ENCODE measurements at regions not wholly inside any gene's neighbourhood (a gene's known extent, or its start where the extent isn't known, plus 50 kb on each side); places are given as distances from the start of the nearest gene placed in this dataset.

DNA sequence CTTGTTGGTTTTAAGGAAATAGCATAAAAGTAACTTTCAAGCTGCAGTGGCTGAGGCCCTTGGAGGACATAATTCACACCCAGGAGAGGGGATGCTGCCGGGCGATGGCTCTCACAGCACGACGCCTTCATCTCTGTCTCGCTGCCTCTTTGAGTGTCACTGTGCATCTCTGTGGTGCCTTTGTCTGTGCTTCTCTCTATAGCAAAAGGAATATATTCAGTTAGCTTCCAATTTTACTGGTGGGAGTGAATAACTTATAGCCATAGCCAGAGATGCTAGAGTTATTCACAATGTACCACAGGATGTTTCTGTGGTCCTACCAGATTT lies 276.7 kb downstream of the SYK start:
- Histone ChIP-seq H3K4me1 (ENCODE audit: control insufficient read depth in 3 of 3, insufficient read depth in 2 of 3, low read depth in 1 of 3, low read length in 2 of 3) (peaks cover 0 to 27% (median 0%) of the 10 kb centered on the region in 3 donors), H3K27me3 (ENCODE audit: control insufficient read depth in 3 of 3, insufficient read depth in 3 of 3, low read length in 3 of 3) (no peaks in the 10 kb centered on the region), H3K27ac (ENCODE audit: low read depth in 1 of 3, low read length in 2 of 3) (peak overlapping the region in 1 of 3 donors; percentile 6), H3K36me3 (ENCODE audit: control insufficient read depth in 3 of 3, insufficient read depth in 2 of 3, low read depth in 1 of 3, low read length in 3 of 3) (no peaks in the 10 kb centered on the region), H3K4me3 (ENCODE audit: low read depth in 1 of 3, low read length in 3 of 3) (no peak overlapping the region), H3K9me3 (ENCODE audit: control insufficient read depth in 2 of 2, insufficient read depth in 1 of 2, low read depth in 1 of 2, low read length in 1 of 2) (peaks cover 0 to 6% of the 10 kb centered on the region in 2 donors)
- WGBS, 3 donors = 88 to 96% (median 89%) methylated on average over 5 of the region's 5 CpGs
- FAIRE-seq (no peak), DNase-seq (no peak)

- FAIRE-seq (no peak), DNase-seq (no peak)
- H3K27ac ChIP-seq (ENCODE audit: low read depth in 1 of 3, low read length in 2 of 3) = no peak overlapping the region
- 81 to 94% (median 92%) methylated on average over 4 of the region's 4 CpGs for WGBS, 3 donors
- H3K9me3 ChIP-seq (ENCODE audit: control insufficient read depth in 2 of 2, insufficient read depth in 1 of 2, low read depth in 1 of 2, low read length in 1 of 2) = peaks cover 0 to 4% of the 10 kb centered on the region in 2 donors
- peaks cover 0 to 15% (median 0%) of the 10 kb centered on the region in 3 donors for H3K4me1 ChIP-seq (ENCODE audit: control insufficient read depth in 3 of 3, insufficient read depth in 2 of 3, low read depth in 1 of 3, low read length in 2 of 3)
- H3K4me3 ChIP-seq (ENCODE audit: low read depth in 1 of 3, low read length in 3 of 3) = no peak overlapping the region
- H3K27me3 ChIP-seq (ENCODE audit: control insufficient read depth in 3 of 3, insufficient read depth in 3 of 3, low read length in 3 of 3) = no peaks in the 10 kb centered on the region
- no peaks in the 10 kb centered on the region for H3K36me3 ChIP-seq (ENCODE audit: control insufficient read depth in 3 of 3, insufficient read depth in 2 of 3, low read depth in 1 of 3, low read length in 3 of 3)
These were observed 279.0 kb downstream of the AUH start for GRCh38 chr9:91082731-91083130.

- H3K36me3 ChIP-seq (ENCODE audit: control insufficient read depth in 3 of 3, insufficient read depth in 2 of 3, low read depth in 1 of 3, low read length in 3 of 3) = no peaks in the 10 kb centered on the region
- H3K4me1 ChIP-seq (ENCODE audit: control insufficient read depth in 3 of 3, insufficient read depth in 2 of 3, low read depth in 1 of 3, low read length in 2 of 3) = no peaks in the 10 kb centered on the region
- peaks cover 0 to 4% of the 10 kb centered on the region in 2 donors for H3K9me3 ChIP-seq (ENCODE audit: control insufficient read depth in 2 of 2, insufficient read depth in 1 of 2, low read depth in 1 of 2, low read length in 1 of 2)
- no peak for DNase-seq
- no peak overlapping the region for H3K27ac ChIP-seq (ENCODE audit: low read depth in 1 of 3, low read length in 2 of 3)
- 76 to 87% (median 77%) methylated on average over 2 of the region's 2 CpGs for WGBS, 3 donors
- no peak overlapping the region for H3K4me3 ChIP-seq (ENCODE audit: low read depth in 1 of 3, low read length in 3 of 3)
- no peaks in the 10 kb centered on the region for H3K27me3 ChIP-seq (ENCODE audit: control insufficient read depth in 3 of 3, insufficient read depth in 3 of 3, low read length in 3 of 3)
- no peak for FAIRE-seq
These were observed 276.7 kb downstream of the AUH start for GRCh38 chr9:91084896-91085516.

GRCh38 chr9:91085517-91086291 lies 276.0 kb downstream of the AUH start:
- DNase-seq (no peak), FAIRE-seq (no peak)
- H3K27me3 ChIP-seq (ENCODE audit: control insufficient read depth in 3 of 3, insufficient read depth in 3 of 3, low read length in 3 of 3) = no peaks in the 10 kb centered on the region
- no peak overlapping the region for H3K27ac ChIP-seq (ENCODE audit: low read depth in 1 of 3, low read length in 2 of 3)
- WGBS, 3 donors = 46 to 84% (median 52%) methylated on average over 2 of the region's 2 CpGs
- peaks cover 0 to 4% of the 10 kb centered on the region in 2 donors for H3K9me3 ChIP-seq (ENCODE audit: control insufficient read depth in 2 of 2, insufficient read depth in 1 of 2, low read depth in 1 of 2, low read length in 1 of 2)
- no peak overlapping the region for H3K4me3 ChIP-seq (ENCODE audit: low read depth in 1 of 3, low read length in 3 of 3)
- no peaks in the 10 kb centered on the region for H3K4me1 ChIP-seq (ENCODE audit: control insufficient read depth in 3 of 3, insufficient read depth in 2 of 3, low read depth in 1 of 3, low read length in 2 of 3)
- no peaks in the 10 kb centered on the region for H3K36me3 ChIP-seq (ENCODE audit: control insufficient read depth in 3 of 3, insufficient read depth in 2 of 3, low read depth in 1 of 3, low read length in 3 of 3)

DNA sequence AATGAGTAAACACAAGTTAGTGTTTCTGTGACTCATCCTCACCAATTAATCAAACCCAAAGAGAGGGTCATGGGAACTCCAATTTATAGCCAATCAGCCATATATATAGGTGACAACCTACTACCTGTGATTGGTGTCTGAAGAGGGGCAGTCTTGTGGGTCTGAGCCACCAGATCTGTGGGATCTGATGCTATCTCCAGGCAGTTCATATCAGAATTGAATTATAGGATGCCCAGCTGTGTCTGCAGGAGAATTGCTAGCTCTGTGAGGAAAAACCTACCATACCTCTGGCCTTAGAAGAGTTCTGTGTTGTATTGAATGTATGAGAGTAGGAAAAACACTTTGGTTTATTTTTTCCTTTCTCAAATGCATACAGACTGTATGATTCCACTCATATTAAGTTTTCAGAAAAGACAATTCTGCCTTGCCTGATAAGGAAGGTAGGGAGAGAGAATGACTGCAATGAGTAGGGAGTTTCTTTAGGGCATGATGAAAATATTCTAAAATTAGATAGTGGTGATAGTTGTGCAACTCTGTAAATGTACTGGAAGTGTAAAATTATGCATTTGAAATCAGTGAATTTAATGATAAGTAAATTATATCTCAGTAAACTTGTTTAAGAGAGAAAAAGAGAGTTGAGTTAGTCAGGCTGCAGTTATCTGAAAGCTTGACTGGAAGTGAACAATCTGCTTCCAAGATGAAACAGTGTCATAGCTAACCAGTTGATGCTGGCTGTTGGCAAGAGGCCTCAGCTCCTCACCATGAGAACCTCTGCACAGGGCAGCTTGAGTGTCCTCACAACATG lies 274.9 kb downstream of the AUH start:
- no peak for DNase-seq
- Histone ChIP-seq H3K9me3 (ENCODE audit: control insufficient read depth in 2 of 2, insufficient read depth in 1 of 2, low read depth in 1 of 2, low read length in 1 of 2) (peaks cover 0 to 4% of the 10 kb centered on the region in 2 donors), H3K27me3 (ENCODE audit: control insufficient read depth in 3 of 3, insufficient read depth in 3 of 3, low read length in 3 of 3) (no peaks in the 10 kb centered on the region), H3K4me1 (ENCODE audit: control insufficient read depth in 3 of 3, insufficient read depth in 2 of 3, low read depth in 1 of 3, low read length in 2 of 3) (no peaks in the 10 kb centered on the region), H3K36me3 (ENCODE audit: control insufficient read depth in 3 of 3, insufficient read depth in 2 of 3, low read depth in 1 of 3, low read length in 3 of 3) (no peaks in the 10 kb centered on the region), H3K27ac (ENCODE audit: low read depth in 1 of 3, low read length in 2 of 3) (no peak overlapping the region), H3K4me3 (ENCODE audit: low read depth in 1 of 3, low read length in 3 of 3) (no peak overlapping the region)
- FAIRE-seq = no peak

DNA sequence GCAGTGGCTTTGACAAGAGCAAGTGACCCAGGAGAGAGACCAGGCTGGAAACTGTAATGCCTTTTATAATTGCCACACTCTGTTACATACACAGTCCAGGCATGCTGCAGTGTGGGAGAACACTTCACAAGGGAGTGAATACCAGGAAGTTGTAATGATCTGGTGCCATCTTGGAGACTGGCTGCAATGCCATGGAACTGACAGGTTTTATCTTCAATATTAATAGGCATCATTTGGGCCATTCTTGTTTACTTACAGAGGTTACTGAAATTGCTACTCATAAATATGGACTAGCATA lies 274.3 kb downstream of the AUH start:
- H3K4me1 ChIP-seq (ENCODE audit: control insufficient read depth in 3 of 3, insufficient read depth in 2 of 3, low read depth in 1 of 3, low read length in 2 of 3) = no peaks in the 10 kb centered on the region
- H3K9me3 ChIP-seq (ENCODE audit: control insufficient read depth in 2 of 2, insufficient read depth in 1 of 2, low read depth in 1 of 2, low read length in 1 of 2) = peaks cover 0 to 4% of the 10 kb centered on the region in 2 donors
- H3K27ac ChIP-seq (ENCODE audit: low read depth in 1 of 3, low read length in 2 of 3) = no peak overlapping the region
- H3K4me3 ChIP-seq (ENCODE audit: low read depth in 1 of 3, low read length in 3 of 3) = no peak overlapping the region
- H3K27me3 ChIP-seq (ENCODE audit: control insufficient read depth in 3 of 3, insufficient read depth in 3 of 3, low read length in 3 of 3) = no peaks in the 10 kb centered on the region
- H3K36me3 ChIP-seq (ENCODE audit: control insufficient read depth in 3 of 3, insufficient read depth in 2 of 3, low read depth in 1 of 3, low read length in 3 of 3) = no peaks in the 10 kb centered on the region
- FAIRE-seq (no peak), DNase-seq (no peak)

- Histone ChIP-seq H3K9me3 (ENCODE audit: control insufficient read depth in 2 of 2, insufficient read depth in 1 of 2, low read depth in 1 of 2, low read length in 1 of 2) (peaks cover 0 to 8% of the 10 kb centered on the region in 2 donors), H3K36me3 (ENCODE audit: control insufficient read depth in 3 of 3, insufficient read depth in 2 of 3, low read depth in 1 of 3, low read length in 3 of 3) (no peaks in the 10 kb centered on the region), H3K4me1 (ENCODE audit: control insufficient read depth in 3 of 3, insufficient read depth in 2 of 3, low read depth in 1 of 3, low read length in 2 of 3) (no peaks in the 10 kb centered on the region), H3K27ac (ENCODE audit: low read depth in 1 of 3, low read length in 2 of 3) (no peak overlapping the region), H3K27me3 (ENCODE audit: control insufficient read depth in 3 of 3, insufficient read depth in 3 of 3, low read length in 3 of 3) (no peaks in the 10 kb centered on the region), H3K4me3 (ENCODE audit: low read depth in 1 of 3, low read length in 3 of 3) (no peak overlapping the region)
- 27 to 36% (median 34%) methylated on average over 6 of the region's 6 CpGs for WGBS, 3 donors
- DNase-seq = peak; percentile 42 to 44
- no peak for FAIRE-seq
These were observed 272.2 kb downstream of the AUH start for GRCh38 chr9:91089405-91090129.

DNA sequence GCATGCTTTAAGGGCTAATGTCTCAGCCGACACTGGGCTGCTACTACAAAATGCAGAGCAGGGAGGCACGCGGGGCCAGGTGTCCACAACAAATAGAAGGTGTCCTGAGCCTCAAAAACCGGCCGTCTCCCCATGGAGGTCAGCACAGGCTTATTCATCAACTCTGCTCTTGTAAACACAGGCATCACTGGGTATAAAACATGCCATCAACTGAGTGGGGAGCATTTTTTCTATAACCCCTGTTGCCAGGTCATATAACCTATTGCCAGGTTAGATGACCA lies 271.6 kb downstream of the AUH start:
- DNase-seq (no peak), FAIRE-seq (no peak)
- Histone ChIP-seq H3K4me3 (ENCODE audit: low read depth in 1 of 3, low read length in 3 of 3) (no peak overlapping the region), H3K36me3 (ENCODE audit: control insufficient read depth in 3 of 3, insufficient read depth in 2 of 3, low read depth in 1 of 3, low read length in 3 of 3) (no peaks in the 10 kb centered on the region), H3K9me3 (ENCODE audit: control insufficient read depth in 2 of 2, insufficient read depth in 1 of 2, low read depth in 1 of 2, low read length in 1 of 2) (peaks cover 0 to 9% of the 10 kb centered on the region in 2 donors), H3K27me3 (ENCODE audit: control insufficient read depth in 3 of 3, insufficient read depth in 3 of 3, low read length in 3 of 3) (no peaks in the 10 kb centered on the region), H3K4me1 (ENCODE audit: control insufficient read depth in 3 of 3, insufficient read depth in 2 of 3, low read depth in 1 of 3, low read length in 2 of 3) (no peaks in the 10 kb centered on the region), H3K27ac (ENCODE audit: low read depth in 1 of 3, low read length in 2 of 3) (no peak overlapping the region)
- WGBS, 3 donors = 82 to 93% (median 84%) methylated on average over 5 of the region's 5 CpGs

All from small intestine (tissue), 7 donors.